Stomach smooth muscle (tissue), 2 donors: ENCODE measurements at regions not wholly inside any gene's neighbourhood (a gene's known extent, or its start where the extent isn't known, plus 50 kb on each side); places are given as distances from the start of the nearest gene placed in this dataset.

ENCODE experiments used
- H3K27ac ChIP-seq: one replicate; pipeline ENCODE4 v1.7.0; 2013; ENCODE audit warnings: mild to moderate bottlenecking, low read length, inconsistent platforms
- H3K27me3 ChIP-seq, 2 donors: one replicate each; pipeline ENCODE4 v1.7.0; 2013; ENCODE audit warnings: low read length in 2 of 2; ENCODE audit not compliant: insufficient read depth in 2 of 2, control insufficient read depth in 1 of 2
- H3K36me3 ChIP-seq, 2 donors: one replicate each; pipeline ENCODE4 v1.7.0; 2013; ENCODE audit warnings: low read length in 2 of 2; ENCODE audit not compliant: control insufficient read depth in 2 of 2, insufficient read depth in 2 of 2
- H3K4me1 ChIP-seq: one replicate; pipeline ENCODE4 v1.7.0; 2013; ENCODE audit warnings: low read length; ENCODE audit not compliant: control insufficient read depth, insufficient read depth
- H3K4me3 ChIP-seq, 2 donors: one replicate each; pipeline ENCODE4 v1.7.0; 2013; ENCODE audit warnings: low read length in 2 of 2
- H3K9ac ChIP-seq, 2 donors: one replicate each; pipeline ENCODE4 v1.7.0; 2013; ENCODE audit warnings: low read length in 2 of 2, mild to moderate bottlenecking in 1 of 2
- H3K9me3 ChIP-seq, 2 donors: one replicate each; pipeline ENCODE4 v1.7.0; 2013; ENCODE audit warnings: low read length in 2 of 2; ENCODE audit not compliant: control insufficient read depth in 2 of 2
- donor health status: healthy.
- donor health status: Pancreatic carcinoma.

DNA sequence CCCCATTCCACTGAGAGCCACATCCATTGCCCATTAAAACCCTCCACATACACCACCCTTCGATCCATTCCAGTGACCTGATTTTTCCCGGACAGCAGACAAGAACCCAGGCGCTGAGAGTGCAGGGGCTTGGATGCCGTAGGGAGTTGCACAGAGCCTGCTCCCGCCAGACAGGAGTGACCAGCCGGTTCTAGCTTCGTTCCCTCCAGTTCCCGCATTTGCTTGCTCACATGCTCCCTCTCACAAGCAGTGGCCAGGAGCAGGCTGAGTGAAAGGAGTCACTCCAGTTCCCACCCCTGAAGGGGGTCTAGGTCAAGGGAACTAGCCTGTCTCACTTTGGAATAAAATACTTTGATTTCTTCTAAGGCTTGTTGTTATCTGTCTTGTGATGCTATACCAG is 119.5 kb downstream of the SKIDA1 start:
- Histone ChIP-seq H3K4me1 (no peaks in the 10 kb centered on the region), H3K9me3 (peaks cover 0 to 7% of the 10 kb centered on the region in 2 donors)

DNA sequence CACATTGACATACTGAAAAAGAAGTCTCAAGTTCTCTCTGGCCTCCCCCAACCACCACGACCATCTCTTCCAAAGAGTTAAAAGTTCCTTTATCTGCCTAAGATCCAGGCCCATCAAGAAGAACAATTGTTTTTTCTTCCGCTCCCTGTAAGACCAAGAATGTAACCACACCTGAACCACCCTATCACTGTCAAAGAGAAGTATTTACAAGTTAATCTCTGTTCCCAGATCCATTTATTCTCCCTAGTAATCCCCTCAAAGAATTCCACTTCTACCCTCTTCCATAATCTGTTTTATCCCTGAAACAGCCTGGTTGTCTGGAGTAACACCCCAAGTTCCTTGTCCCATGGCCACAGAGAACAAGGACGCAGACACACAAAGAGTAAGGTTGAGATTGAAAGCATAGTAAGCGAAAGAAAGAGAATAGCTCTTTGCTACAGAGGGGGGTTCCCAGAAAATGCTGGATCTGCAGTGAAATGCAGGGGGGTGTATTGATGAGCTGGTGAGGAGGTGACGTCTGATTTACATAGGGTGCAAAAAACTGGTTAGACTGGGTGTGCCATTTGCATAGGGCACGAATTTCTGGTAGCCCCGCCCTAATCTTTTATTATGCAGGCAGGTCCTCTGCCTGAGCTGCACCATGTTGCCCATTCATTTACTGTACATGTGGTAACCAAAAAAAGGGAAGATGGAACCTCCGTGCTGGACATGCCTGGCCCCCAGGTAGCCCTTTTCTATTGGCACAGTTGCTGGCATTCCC is 122.0 kb downstream of the SKIDA1 start:
- Histone ChIP-seq H3K9ac (no peak overlapping the region), H3K4me1 (no peaks in the 10 kb centered on the region), H3K27ac (no peak overlapping the region), H3K9me3 (peaks cover 0 to 7% of the 10 kb centered on the region in 2 donors), H3K36me3 (no peaks in the 10 kb centered on the region), H3K4me3 (no peak overlapping the region), H3K27me3 (no peaks in the 10 kb centered on the region)

More for the DNA sequence above, 119.5 kb downstream of the SKIDA1 start:
- no peaks in the 10 kb centered on the region for H3K27me3 ChIP-seq
- H3K27ac ChIP-seq = no peak overlapping the region
- no peak overlapping the region for H3K4me3 ChIP-seq
- no peak overlapping the region for H3K9ac ChIP-seq
- no peaks in the 10 kb centered on the region for H3K36me3 ChIP-seq

DNA sequence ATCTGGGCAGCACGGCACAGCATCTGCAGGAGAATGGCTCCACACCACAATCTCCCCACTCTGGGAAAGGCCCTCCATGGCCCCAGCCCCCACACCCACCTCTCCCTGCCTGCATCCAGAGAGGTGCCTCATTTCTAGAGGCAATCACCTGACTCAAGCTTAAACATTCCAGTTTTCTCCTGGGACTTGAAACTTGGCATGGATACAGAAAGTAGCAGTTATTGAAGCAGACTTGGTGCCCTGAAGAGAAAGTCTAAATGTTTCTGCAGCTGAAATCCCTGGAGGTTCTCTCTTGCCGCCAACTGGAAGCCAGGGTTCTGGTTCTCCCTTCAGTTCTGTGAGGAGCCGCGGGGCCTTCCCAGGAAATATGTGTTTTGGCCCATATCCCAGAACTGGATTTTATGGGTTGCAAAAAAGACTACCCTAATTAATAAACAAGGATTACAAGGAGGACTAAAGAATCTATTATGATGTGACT is 122.8 kb downstream of the SKIDA1 start:
- H3K27me3 ChIP-seq = no peaks in the 10 kb centered on the region
- no peaks in the 10 kb centered on the region for H3K36me3 ChIP-seq
- H3K4me1 ChIP-seq = no peaks in the 10 kb centered on the region
- no peak overlapping the region for H3K9ac ChIP-seq
- H3K9me3 ChIP-seq = peaks cover 0 to 7% of the 10 kb centered on the region in 2 donors
- no peak overlapping the region for H3K27ac ChIP-seq
- H3K4me3 ChIP-seq = no peak overlapping the region

DNA sequence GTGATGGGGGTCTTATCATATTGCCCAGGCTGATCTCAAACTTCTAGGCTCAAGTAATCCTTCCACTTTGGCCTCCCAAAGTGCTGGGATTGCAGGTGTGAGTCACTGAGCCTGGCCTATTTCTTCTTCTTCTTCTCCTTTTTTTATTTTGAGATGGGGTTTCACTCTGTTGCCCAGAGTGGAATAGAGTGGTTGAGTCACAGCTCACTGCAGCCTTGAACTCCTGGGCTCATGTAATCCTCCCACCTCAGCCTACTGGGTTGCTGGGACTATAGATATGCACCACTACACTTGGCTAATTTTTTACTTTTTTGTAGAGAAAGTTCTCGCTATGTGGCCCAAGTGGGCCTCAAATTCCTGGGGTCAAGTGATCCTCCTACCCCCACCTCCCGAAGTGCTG is 124.3 kb downstream of the SKIDA1 start:
- no peak overlapping the region for H3K27ac ChIP-seq
- no peaks in the 10 kb centered on the region for H3K27me3 ChIP-seq
- no peaks in the 10 kb centered on the region for H3K36me3 ChIP-seq
- H3K4me1 ChIP-seq = no peaks in the 10 kb centered on the region
- peaks cover 0 to 4% of the 10 kb centered on the region in 2 donors for H3K9me3 ChIP-seq
- no peak overlapping the region for H3K4me3 ChIP-seq
- H3K9ac ChIP-seq = no peak overlapping the region

DNA sequence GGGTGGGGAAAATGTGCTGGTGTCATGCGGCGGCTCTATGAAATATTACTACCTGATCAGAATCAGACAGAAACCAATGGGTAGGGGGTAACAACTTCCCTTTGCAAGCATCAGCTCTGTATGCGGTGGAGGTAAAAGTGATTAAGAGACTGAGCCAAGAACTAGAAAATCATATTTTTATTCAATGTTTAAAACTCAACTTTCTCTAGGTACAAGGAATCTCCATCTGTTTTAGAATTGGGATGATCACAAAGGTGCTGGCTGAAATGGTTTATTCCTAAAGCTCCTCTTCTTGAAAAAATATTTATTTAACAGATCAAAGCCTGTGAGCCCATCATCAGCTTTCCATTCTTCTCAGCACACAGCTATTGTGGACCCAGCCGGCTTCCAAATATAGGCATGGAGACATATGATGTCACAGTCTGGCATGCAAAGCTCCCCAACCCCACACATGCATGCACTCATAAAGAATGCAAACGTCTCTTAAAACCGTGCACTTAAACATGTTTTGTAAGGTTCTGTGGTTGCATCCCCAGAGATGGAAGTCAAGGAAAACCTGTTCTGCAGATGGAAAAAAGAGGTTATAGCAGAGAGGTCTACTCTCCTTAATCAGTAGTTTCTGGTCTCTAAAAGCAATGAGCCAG is 126.0 kb downstream of the SKIDA1 start:
- Histone ChIP-seq H3K4me1 (no peaks in the 10 kb centered on the region), H3K9ac (peak overlapping the region in 1 of 2 donors; percentile 14), H3K36me3 (no peaks in the 10 kb centered on the region), H3K27ac (no peak overlapping the region), H3K9me3 (peaks cover 0 to 2% of the 10 kb centered on the region in 2 donors), H3K4me3 (no peak overlapping the region), H3K27me3 (no peaks in the 10 kb centered on the region)

DNA sequence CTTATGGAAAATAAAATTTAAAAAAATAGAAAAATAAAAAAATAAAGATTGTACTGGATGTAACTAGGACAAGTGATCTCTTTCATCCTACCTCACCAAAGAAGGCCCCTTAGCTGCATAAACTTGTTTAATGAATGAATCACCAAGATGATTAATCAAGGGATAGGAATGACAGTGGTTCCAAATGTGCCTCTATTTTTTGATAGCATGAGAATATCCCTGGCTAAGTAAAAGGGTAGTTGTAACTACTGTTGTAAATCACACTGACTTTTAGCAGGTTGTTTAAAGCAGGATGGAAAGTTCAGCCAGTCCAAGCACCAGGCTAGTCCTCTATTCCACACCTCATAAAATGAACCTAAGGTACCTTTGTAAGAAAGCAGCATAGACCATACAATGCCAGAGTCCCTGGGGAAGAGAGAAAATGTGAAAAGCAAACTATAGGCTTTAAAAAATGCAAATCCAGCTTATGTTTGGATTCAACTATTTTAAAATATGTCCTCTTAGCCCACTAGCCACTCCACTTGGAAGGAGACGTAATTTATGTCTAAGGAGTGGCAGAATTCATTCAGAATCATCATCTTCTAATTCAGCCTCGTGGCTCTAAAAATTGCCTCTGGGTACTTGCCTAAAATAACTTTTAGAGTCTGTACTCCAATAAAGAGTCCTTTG is 126.8 kb downstream of the SKIDA1 start:
- Histone ChIP-seq H3K27me3 (no peaks in the 10 kb centered on the region), H3K4me1 (no peaks in the 10 kb centered on the region), H3K9ac (no peak overlapping the region), H3K27ac (no peak overlapping the region), H3K9me3 (peaks cover 0 to 2% of the 10 kb centered on the region in 2 donors), H3K36me3 (no peaks in the 10 kb centered on the region), H3K4me3 (no peak overlapping the region)

DNA sequence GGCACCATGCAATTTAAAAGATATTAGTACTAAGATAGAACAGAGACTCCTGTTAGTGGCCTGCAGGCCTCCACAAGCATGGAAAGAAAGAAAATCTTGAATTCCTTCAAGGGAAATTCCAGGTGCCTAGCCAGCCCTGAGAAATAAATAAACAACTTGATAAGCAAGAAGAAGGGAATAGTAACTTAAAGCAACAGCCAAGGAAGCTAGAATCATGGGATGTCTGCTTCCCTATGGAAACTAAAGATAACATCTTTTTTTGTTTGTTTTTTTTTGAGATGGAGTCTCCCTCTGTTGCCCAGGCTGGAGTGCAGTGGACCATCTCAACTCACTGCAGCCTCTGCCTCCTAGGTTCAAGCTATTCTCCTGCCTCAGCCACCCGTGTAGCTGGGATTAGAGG is 128.6 kb downstream of the SKIDA1 start:
- H3K9me3 ChIP-seq = peaks cover 0 to 2% of the 10 kb centered on the region in 2 donors
- H3K27ac ChIP-seq = no peak overlapping the region
- H3K4me3 ChIP-seq = no peak overlapping the region
- no peaks in the 10 kb centered on the region for H3K36me3 ChIP-seq
- H3K4me1 ChIP-seq = no peaks in the 10 kb centered on the region
- no peak overlapping the region for H3K9ac ChIP-seq
- no peaks in the 10 kb centered on the region for H3K27me3 ChIP-seq

DNA sequence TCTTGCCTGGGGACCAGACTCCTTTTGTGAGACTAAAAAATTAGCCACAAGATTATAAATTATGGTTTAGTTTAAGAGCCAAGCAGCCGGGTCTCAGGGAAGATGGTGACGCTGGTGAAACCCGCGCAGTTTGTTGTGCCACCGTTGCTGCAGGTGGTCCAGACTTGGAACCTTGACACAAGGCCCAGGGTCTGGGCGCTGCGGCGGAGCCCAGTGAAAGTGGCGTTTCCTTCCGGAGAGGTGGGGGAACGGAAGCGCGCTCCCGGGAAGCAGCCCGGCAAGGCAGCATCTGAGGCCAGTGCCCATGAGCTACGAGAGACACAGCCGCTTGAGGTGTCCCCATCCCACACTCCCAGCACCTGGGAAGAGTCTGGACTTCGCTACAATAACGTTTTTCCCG is 131.6 kb downstream of the SKIDA1 start:
- H3K9me3 ChIP-seq = peaks cover 0 to 2% of the 10 kb centered on the region in 2 donors
- no peak overlapping the region for H3K9ac ChIP-seq
- no peak overlapping the region for H3K27ac ChIP-seq
- no peaks in the 10 kb centered on the region for H3K4me1 ChIP-seq
- no peaks in the 10 kb centered on the region for H3K27me3 ChIP-seq
- H3K4me3 ChIP-seq = no peak overlapping the region
- no peaks in the 10 kb centered on the region for H3K36me3 ChIP-seq

DNA sequence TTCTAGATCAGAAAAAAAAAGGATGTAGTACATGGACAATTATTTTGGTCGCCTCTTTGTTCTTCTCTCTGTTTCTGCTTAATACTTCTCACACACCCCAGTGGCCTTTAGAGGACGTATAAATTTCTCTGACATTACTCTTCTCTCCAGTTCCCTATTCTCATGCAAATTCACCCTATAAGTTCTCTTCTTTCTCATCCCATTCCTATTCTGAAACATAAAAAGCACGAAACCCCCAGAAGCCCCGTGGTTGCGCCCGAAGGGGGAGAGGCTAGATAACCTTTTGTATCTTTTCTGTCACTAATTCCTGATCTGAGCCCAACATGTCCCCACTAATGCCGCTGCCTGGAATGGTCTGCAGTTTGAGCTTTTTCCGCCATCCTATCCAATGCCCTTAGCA is 136.9 kb downstream of the SKIDA1 start:
- Histone ChIP-seq H3K36me3 (no peaks in the 10 kb centered on the region), H3K9me3 (no peaks in the 10 kb centered on the region), H3K27ac (no peak overlapping the region), H3K4me3 (no peak overlapping the region), H3K27me3 (no peaks in the 10 kb centered on the region), H3K4me1 (no peaks in the 10 kb centered on the region), H3K9ac (no peak overlapping the region)

DNA sequence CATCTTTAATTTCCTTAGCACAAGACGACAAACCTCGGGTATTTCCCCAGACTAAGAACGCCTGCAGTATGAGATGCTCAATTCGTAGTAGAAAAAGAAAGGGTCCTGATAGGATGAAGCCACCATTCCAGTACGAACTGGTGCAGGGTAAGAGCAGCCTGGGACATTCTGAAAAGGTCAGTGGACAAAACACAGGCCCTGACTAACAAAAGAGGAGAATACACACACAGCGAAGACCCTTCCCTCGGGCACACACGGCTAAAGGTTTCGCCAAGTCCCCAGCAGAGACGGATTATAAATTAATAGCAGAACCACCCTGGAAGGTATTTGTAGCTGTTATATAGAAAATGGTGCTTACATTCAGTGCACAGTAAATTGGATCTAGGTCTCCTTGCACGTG is 137.6 kb downstream of the SKIDA1 start:
- H3K4me3 ChIP-seq = no peak overlapping the region
- no peak overlapping the region for H3K9ac ChIP-seq
- H3K4me1 ChIP-seq = no peaks in the 10 kb centered on the region
- H3K27me3 ChIP-seq = no peaks in the 10 kb centered on the region
- H3K27ac ChIP-seq = no peak overlapping the region
- H3K9me3 ChIP-seq = no peaks in the 10 kb centered on the region
- no peaks in the 10 kb centered on the region for H3K36me3 ChIP-seq
